Gastrocnemius medialis (tissue), 4 donors: ENCODE measurements at regions not wholly inside any gene's neighbourhood (a gene's known extent, or its start where the extent isn't known, plus 50 kb on each side); places are given as distances from the start of the nearest gene placed in this dataset.

Experiments
- POLR2A ChIP-seq, 2 donors: fragments of 450-650 bp; IDR thresholded peaks; one replicate each; pipeline ENCODE4 v1.6.1; 2017; ENCODE audit warnings: antibody characterized with exemption in 2 of 2, mild to moderate bottlenecking in 2 of 2, moderate library complexity in 2 of 2
- TF ChIP-seq, protein P1 (sequence below), 5 experiments: fragments of 450-650 bp in 3 of 5; fragments of 200-600 bp in 2 of 5; sonication (generic) in 2 of 5; IDR thresholded peaks in 4 of 5; conservative IDR thresholded peaks in 1 of 5; 1 replicate in 4 of 5; 2 replicates in 1 of 5; pipeline ENCODE4 v1.5.1; 2016 to 2019; ENCODE audit warnings: antibody characterized with exemption in 5 of 5, mild to moderate bottlenecking in 3 of 5, moderate library complexity in 3 of 5

DNA sequence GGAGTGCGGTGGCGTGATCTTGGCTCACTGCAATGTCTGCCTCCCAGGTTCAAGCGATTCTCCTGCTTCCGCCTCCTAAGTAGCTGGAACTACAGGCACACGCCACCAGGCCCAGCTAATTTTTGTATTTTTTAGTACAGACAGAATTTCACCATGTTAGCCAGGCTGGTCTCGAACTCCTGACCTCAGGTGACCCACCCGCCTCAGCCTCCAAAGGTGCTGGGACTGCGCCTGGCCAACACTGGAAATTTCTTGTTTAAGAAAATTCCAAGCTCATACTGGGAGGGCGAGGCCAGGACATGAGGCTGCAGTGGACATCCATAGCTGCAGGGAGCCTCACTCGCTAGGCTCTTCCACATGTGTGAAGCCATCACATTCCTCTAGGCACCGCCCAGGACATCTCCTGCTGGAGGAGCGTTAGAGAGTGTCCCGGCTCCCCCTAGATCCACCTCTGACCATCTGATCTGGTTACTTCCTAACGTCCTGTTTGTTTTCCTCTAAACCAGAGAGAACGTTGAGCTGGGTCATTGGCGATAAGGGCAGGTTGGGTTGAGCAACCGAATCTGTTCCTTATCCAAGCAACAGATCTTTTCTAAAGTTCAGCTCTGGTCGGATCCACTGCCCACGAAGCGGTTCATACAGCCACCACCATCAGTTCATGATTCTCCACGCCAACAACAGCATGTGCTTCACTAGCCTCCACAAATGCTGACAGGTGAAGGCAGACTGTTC is 108.2 kb upstream of the MED13L start:
- TF ChIP-seq, protein P1, sequence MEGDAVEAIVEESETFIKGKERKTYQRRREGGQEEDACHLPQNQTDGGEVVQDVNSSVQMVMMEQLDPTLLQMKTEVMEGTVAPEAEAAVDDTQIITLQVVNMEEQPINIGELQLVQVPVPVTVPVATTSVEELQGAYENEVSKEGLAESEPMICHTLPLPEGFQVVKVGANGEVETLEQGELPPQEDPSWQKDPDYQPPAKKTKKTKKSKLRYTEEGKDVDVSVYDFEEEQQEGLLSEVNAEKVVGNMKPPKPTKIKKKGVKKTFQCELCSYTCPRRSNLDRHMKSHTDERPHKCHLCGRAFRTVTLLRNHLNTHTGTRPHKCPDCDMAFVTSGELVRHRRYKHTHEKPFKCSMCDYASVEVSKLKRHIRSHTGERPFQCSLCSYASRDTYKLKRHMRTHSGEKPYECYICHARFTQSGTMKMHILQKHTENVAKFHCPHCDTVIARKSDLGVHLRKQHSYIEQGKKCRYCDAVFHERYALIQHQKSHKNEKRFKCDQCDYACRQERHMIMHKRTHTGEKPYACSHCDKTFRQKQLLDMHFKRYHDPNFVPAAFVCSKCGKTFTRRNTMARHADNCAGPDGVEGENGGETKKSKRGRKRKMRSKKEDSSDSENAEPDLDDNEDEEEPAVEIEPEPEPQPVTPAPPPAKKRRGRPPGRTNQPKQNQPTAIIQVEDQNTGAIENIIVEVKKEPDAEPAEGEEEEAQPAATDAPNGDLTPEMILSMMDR (IDR thresholded peaks at IDR 0.05 in 4 of 5, conservative IDR thresholded peaks at IDR 0.05 in 1 of 5): no peak
- no peak for TF ChIP-seq POLR2A (IDR thresholded peaks at IDR 0.05)
